ENCODE measurements at regions not wholly inside any gene's neighbourhood (a gene's known extent, or its start where the extent isn't known, plus 50 kb on each side); places are given as distances from the start of the nearest gene placed in this dataset.
"Not testable (repeated sequence)": the region's sequence is repeated elsewhere in the genome, so short reads cannot be mapped to it uniquely, and the experiment has no call there.

GRCh38 chr7:5121256-5121655, 68.8 kb upstream of the WIPI2 start:
- H3K27me3 Mint-ChIP-seq (ENCODE audit: low read depth); H3K27ac Mint-ChIP-seq; DNase-seq; ATAC-seq (replicated peaks in 1 of 2); H3K9me3 Mint-ChIP-seq; H3K4me3 Mint-ChIP-seq; H3K36me3 Mint-ChIP-seq (ENCODE audit: insufficient read depth in 2 of 2); H3K4me1 Mint-ChIP-seq (ENCODE audit: low read depth): not testable (repeated sequence)

DNA sequence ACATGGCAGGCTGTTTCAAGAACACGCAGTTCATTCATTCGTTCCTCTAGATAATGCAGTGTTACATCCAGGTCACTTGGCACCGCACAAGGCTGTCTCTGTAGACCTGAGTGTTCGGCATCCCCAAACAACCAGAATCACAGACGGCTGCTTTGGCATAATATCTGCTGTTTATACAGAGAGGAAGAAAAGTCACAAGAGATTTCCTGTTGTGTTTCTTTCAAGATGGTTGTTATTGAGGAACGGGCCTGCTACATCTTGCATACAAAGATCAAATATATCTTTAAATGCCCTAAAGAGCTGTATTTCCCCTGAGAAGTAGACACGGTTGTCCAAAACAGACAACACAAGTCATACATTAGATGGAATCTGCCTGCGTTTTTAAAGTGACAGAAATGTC, 58.8 kb upstream of the WIPI2 start:
- not testable (repeated sequence) for ATAC-seq (replicated peaks in 1 of 2); H3K27me3 Mint-ChIP-seq (ENCODE audit: low read depth); H3K9me3 Mint-ChIP-seq; H3K36me3 Mint-ChIP-seq (ENCODE audit: insufficient read depth in 2 of 2); DNase-seq
- Mint-ChIP-seq H3K27ac (peak overlapping the region; percentile 69), H3K4me3 (peak overlapping the region in 1 of 2 donors; percentile 54), H3K4me1 (ENCODE audit: low read depth) (peaks cover 26% of the 10 kb centered on the region)

GRCh38 chr7:5132539-5132938, 57.5 kb upstream of the WIPI2 start:
- H3K4me3 Mint-ChIP-seq: no peak overlapping the region
- no peak for ATAC-seq (replicated peaks in 1 of 2)
- peaks cover 26% of the 10 kb centered on the region for H3K4me1 Mint-ChIP-seq (ENCODE audit: low read depth)
- no peaks in the 10 kb centered on the region for H3K36me3 Mint-ChIP-seq (ENCODE audit: insufficient read depth in 2 of 2)
- no peak overlapping the region for H3K27ac Mint-ChIP-seq
- H3K27me3 Mint-ChIP-seq (ENCODE audit: low read depth): no peaks in the 10 kb centered on the region
- no peak for DNase-seq
- H3K9me3 Mint-ChIP-seq: no peaks in the 10 kb centered on the region

DNA sequence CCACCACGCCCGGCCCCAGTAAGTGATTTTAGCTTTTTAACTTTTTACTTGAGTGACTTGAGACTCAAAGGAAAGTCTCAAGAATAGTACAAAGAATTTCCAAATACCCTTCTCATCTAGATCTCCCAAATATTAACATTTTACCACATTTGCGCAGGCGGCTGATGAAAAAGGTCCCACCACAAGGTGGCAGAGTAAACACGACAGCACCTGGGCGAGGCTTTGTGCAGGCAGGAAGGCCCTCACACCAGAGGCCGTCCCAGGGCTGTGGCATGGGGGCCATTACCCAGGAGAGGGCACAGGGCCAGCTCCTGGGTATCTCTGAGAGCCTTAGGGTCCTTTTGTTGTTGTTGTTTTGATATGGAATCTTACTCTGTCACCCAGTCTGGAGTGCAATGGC, 50.0 kb upstream of the WIPI2 start:
- Mint-ChIP-seq H3K9me3 (no peaks in the 10 kb centered on the region), H3K4me3 (no peak overlapping the region), H3K27ac (no peak overlapping the region), H3K36me3 (ENCODE audit: insufficient read depth in 2 of 2) (no peaks in the 10 kb centered on the region), H3K27me3 (ENCODE audit: low read depth) (no peaks in the 10 kb centered on the region), H3K4me1 (ENCODE audit: low read depth) (peaks cover 16% of the 10 kb centered on the region)
- DNase-seq (peak; percentile 20 to 33), ATAC-seq (replicated peaks in 1 of 2) (no peak)
